Thoracic aorta (tissue), 2 donors: ENCODE measurements at regions not wholly inside any gene's neighbourhood (a gene's known extent, or its start where the extent isn't known, plus 50 kb on each side); places are given as distances from the start of the nearest gene placed in this dataset.
"Not testable (repeated sequence)": the region's sequence is repeated elsewhere in the genome, so short reads cannot be mapped to it uniquely, and the experiment has no call there.

Source experiments
- ATAC-seq: fragments of 150-250 bp; one replicate; pipeline ENCODE4 v1.8.0; 2017; ENCODE audit warnings: low read depth; ENCODE audit not compliant: insufficient number of reproducible peaks, low FRiP score
- DNase-seq: peaks from one replicate; pipeline ENCODE4 v3.0.0-alpha.2; 2020; ENCODE audit warnings: low spot score
- H3K27ac ChIP-seq, 2 donors: fragments of 200-600 bp; sonication (generic); 1 replicate in 1 of 2; 2 replicates in 1 of 2; pipeline ENCODE4 v1.5.1; 2016; ENCODE audit warnings: mild to moderate bottlenecking in 2 of 2, moderate library complexity in 2 of 2
- H3K27me3 ChIP-seq: fragments of 200-600 bp; sonication (generic); replicated peaks from 2 replicates; pipeline ENCODE4 v1.6.0; 2016; ENCODE audit warnings: mild to moderate bottlenecking; ENCODE audit not compliant: insufficient read depth
- H3K36me3 ChIP-seq: fragments of 200-600 bp; sonication (generic); one replicate; pipeline ENCODE4 v1.5.1; 2016
- H3K4me1 ChIP-seq, 2 donors: fragments of 200-600 bp; sonication (generic); 1 replicate in 1 of 2; 2 replicates in 1 of 2; pipeline versions ENCODE4 v1.5.1 to v1.6.0; 2016; ENCODE audit warnings: low read depth in 2 of 2, mild to moderate bottlenecking in 1 of 2; ENCODE audit not compliant: control insufficient read depth in 1 of 2
- H3K4me3 ChIP-seq: fragments of 200-600 bp; sonication (generic); 2 replicates; pipeline ENCODE4 v1.5.1; 2016; ENCODE audit warnings: mild to moderate bottlenecking
- H3K9me3 ChIP-seq: fragments of 200-600 bp; sonication (generic); 2 replicates; pipeline ENCODE4 v1.5.1; 2016
- CTCF ChIP-seq: fragments of 200-600 bp; sonication (generic); IDR thresholded peaks from one replicate; pipeline ENCODE4 v1.5.1; 2019; ENCODE audit warnings: antibody characterized with exemption

DNA sequence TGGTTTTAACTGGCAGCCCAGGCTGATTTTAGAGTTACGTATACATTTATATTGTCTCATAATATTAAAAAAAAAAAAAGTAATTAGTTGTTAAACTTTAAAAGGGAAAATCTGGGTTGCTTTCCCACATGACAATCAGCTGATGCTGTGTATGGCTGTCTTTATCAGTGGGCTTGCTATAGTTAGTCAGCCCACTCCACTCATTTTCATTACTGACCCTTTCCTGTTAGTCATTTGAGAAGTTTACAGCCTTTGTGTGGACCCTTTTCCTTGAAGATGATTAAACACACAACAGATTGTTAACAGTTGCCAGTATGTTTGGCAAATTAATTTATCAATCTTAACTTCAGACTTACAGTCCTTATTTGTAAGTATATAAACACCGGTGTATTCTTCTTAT, 164.5 kb upstream of the AGR3 start:
- Histone ChIP-seq H3K4me1 (peaks cover 0 to 13% of the 10 kb centered on the region in 2 donors), H3K27ac (no peak overlapping the region), H3K27me3 (no peaks in the 10 kb centered on the region), H3K4me3 (no peak overlapping the region), H3K9me3 (no peaks in the 10 kb centered on the region), H3K36me3 (no peaks in the 10 kb centered on the region)
- no peak for TF ChIP-seq CTCF
- DNase-seq (no peak), ATAC-seq (no peak)

- Histone ChIP-seq H3K4me3 (no peak overlapping the region), H3K27ac (no peak overlapping the region), H3K36me3 (no peaks in the 10 kb centered on the region), H3K27me3 (no peaks in the 10 kb centered on the region), H3K4me1 (peaks cover 0 to 10% of the 10 kb centered on the region in 2 donors), H3K9me3 (no peaks in the 10 kb centered on the region)
- TF ChIP-seq CTCF: no peak
- ATAC-seq (no peak), DNase-seq (no peak)
Observed at GRCh38 chr7:17046666-17047065, 164.9 kb upstream of the AGR3 start.

GRCh38 chr7:17053164-17053563, 171.4 kb upstream of the AGR3 start:
- not testable (repeated sequence) for H3K27ac ChIP-seq, H3K4me1 ChIP-seq, DNase-seq, H3K36me3 ChIP-seq, H3K4me3 ChIP-seq, ATAC-seq, H3K27me3 ChIP-seq, H3K9me3 ChIP-seq

- Histone ChIP-seq H3K36me3 (no peaks in the 10 kb centered on the region), H3K27me3 (no peaks in the 10 kb centered on the region), H3K4me3 (no peak overlapping the region), H3K27ac (no peak overlapping the region), H3K4me1 (peaks cover 0 to 3% of the 10 kb centered on the region in 2 donors), H3K9me3 (no peaks in the 10 kb centered on the region)
- DNase-seq (no peak), ATAC-seq (no peak)
- no peak for TF ChIP-seq CTCF
Observed at GRCh38 chr7:17054206-17054605, 172.4 kb upstream of the AGR3 start.

GRCh38 chr7:17054836-17055235, 173.1 kb upstream of the AGR3 start:
- TF ChIP-seq CTCF: no peak
- no peaks in the 10 kb centered on the region for H3K9me3 ChIP-seq
- H3K4me1 ChIP-seq: peaks cover 0 to 3% of the 10 kb centered on the region in 2 donors
- ATAC-seq (no peak), DNase-seq (no peak)
- no peaks in the 10 kb centered on the region for H3K27me3 ChIP-seq
- no peak overlapping the region for H3K27ac ChIP-seq
- no peak overlapping the region for H3K4me3 ChIP-seq
- H3K36me3 ChIP-seq: no peaks in the 10 kb centered on the region

- DNase-seq (no peak), ATAC-seq (no peak)
- Histone ChIP-seq H3K9me3 (no peaks in the 10 kb centered on the region), H3K4me1 (peaks cover 0 to 3% of the 10 kb centered on the region in 2 donors), H3K36me3 (no peaks in the 10 kb centered on the region), H3K27ac (no peak overlapping the region), H3K4me3 (no peak overlapping the region), H3K27me3 (no peaks in the 10 kb centered on the region)
- no peak for TF ChIP-seq CTCF
Observed at GRCh38 chr7:17055596-17055995, 173.8 kb upstream of the AGR3 start.
